Neural cell (in vitro differentiated cells): ENCODE measurements at regions not wholly inside any gene's neighbourhood (a gene's known extent, or its start where the extent isn't known, plus 50 kb on each side); places are given as distances from the start of the nearest gene placed in this dataset.

ENCODE experiments used
- H2AFZ ChIP-seq: fragments of 200-600, 300-800 bp; sonication (generic), shearing (Covaris generic); 2 replicates; pipeline ENCODE4 v1.6.0; 2014; ENCODE audit warnings: low read depth, mild to moderate bottlenecking, antibody characterized with exemption, low read length, moderate library complexity
- H3F3A ChIP-seq: fragments of 200-600 bp; shearing (Covaris generic); 2 replicates; pipeline ENCODE4 v1.6.1; 2016; ENCODE audit warnings: mild to moderate bottlenecking, moderate library complexity, mixed read lengths, antibody characterized with exemption, low read length; ENCODE audit not compliant: insufficient read depth, poor library complexity, severe bottlenecking
- H3K27ac ChIP-seq: fragments of 200-600, 300-800 bp; sonication (generic), shearing (Covaris generic); 2 replicates; pipeline ENCODE4 v1.5.1; 2014; ENCODE audit warnings: mild to moderate bottlenecking, low read length, moderate library complexity
- H3K27me3 ChIP-seq: fragments of 300-800, 200-600 bp; sonication (generic), shearing (Covaris generic); 2 replicates; pipeline ENCODE4 v1.6.0; 2014; ENCODE audit warnings: mild to moderate bottlenecking, low read depth, low read length, moderate library complexity; ENCODE audit not compliant: insufficient read depth
- H3K36me3 ChIP-seq: fragments of 300-800, 200-600 bp; sonication (generic), shearing (Covaris generic); 2 replicates; pipeline ENCODE4 v1.5.1; 2014; ENCODE audit warnings: mild to moderate bottlenecking, antibody characterized with exemption, low read length, moderate library complexity; ENCODE audit not compliant: insufficient read depth
- H3K4me2 ChIP-seq: fragments of 300-800, 200-600 bp; sonication (generic), shearing (Covaris generic); 2 replicates; pipeline ENCODE4 v1.6.0; 2014; ENCODE audit warnings: mild to moderate bottlenecking, low read length
- H3K4me3 ChIP-seq: fragments of 300-800, 200-600 bp; sonication (generic), shearing (Covaris generic); 2 replicates; pipeline ENCODE4 v1.5.1; 2014; ENCODE audit warnings: mild to moderate bottlenecking, low read length, moderate library complexity
- H3K79me2 ChIP-seq: fragments of 200-600 bp; shearing (Covaris generic); replicated peaks from 2 replicates; pipeline ENCODE4 v1.6.0; 2014; ENCODE audit warnings: mild to moderate bottlenecking, low read length, moderate library complexity; ENCODE audit not compliant: insufficient read depth
- H3K9ac ChIP-seq: fragments of 300-800, 200-600 bp; sonication (generic), shearing (Covaris generic); 2 replicates; pipeline ENCODE4 v1.6.1; 2016; ENCODE audit warnings: mild to moderate bottlenecking, low read length, mixed read lengths
- H3K9me2 ChIP-seq: fragments of 200-600 bp; shearing (Covaris generic); 2 replicates; pipeline ENCODE4 v1.6.1; 2016; ENCODE audit warnings: mild to moderate bottlenecking, low read length, mixed read lengths; ENCODE audit not compliant: insufficient read depth
- H3K9me3 ChIP-seq: fragments of 200-600, 300-800 bp; sonication (generic), shearing (Covaris generic); 2 replicates; pipeline ENCODE4 v1.6.1; 2016; ENCODE audit warnings: mild to moderate bottlenecking, mixed run types, low read length, moderate library complexity, mixed read lengths
- H4K20me1 ChIP-seq: fragments of 200-600 bp; shearing (Covaris generic); 2 replicates; pipeline ENCODE4 v1.6.1; 2016; ENCODE audit warnings: mild to moderate bottlenecking, mixed run types; ENCODE audit not compliant: insufficient read depth
- EP300 ChIP-seq: fragments of 450-650 bp; conservative IDR thresholded peaks from 2 replicates; pipeline ENCODE4 v1.6.1; 2014; ENCODE audit warnings: antibody characterized with exemption, mild to moderate bottlenecking, moderate library complexity; ENCODE audit not compliant: poor library complexity, severe bottlenecking
- EZH2 ChIP-seq: fragments of 200-600, 300-800 bp; shearing (Covaris generic), sonication (generic); IDR thresholded peaks from 2 replicates; pipeline ENCODE4 v1.6.1; 2014; ENCODE audit warnings: antibody characterized with exemption, low read length, borderline replicate concordance, mild to moderate bottlenecking; ENCODE audit not compliant: insufficient read depth, poor library complexity, severe bottlenecking
- MXI1 ChIP-seq: fragments of 450-650 bp; conservative IDR thresholded peaks from 2 replicates; pipeline ENCODE4 v1.6.1; 2014; ENCODE audit warnings: antibody characterized with exemption, mild to moderate bottlenecking; ENCODE audit not compliant: poor library complexity, severe bottlenecking
- POLR2AphosphoS5 ChIP-seq: IDR thresholded peaks from 2 replicates; pipeline ENCODE4 v1.6.1; 2012
- RAD21 ChIP-seq: fragments of 450-650 bp; conservative IDR thresholded peaks from 2 replicates; pipeline ENCODE4 v1.6.1; 2014; ENCODE audit warnings: antibody characterized with exemption, mild to moderate bottlenecking, moderate library complexity
- SMC3 ChIP-seq: fragments of 450-650 bp; conservative IDR thresholded peaks from 2 replicates; pipeline ENCODE4 v1.6.1; 2014; ENCODE audit warnings: antibody characterized with exemption, mild to moderate bottlenecking, moderate library complexity; ENCODE audit not compliant: poor library complexity
- TAF1 ChIP-seq: IDR thresholded peaks from 2 replicates; pipeline ENCODE4 v1.6.1; 2012; ENCODE audit warnings: low read depth
- TF ChIP-seq, protein P1 (sequence below): fragments of 450-650 bp; IDR thresholded peaks from 2 replicates; pipeline ENCODE4 v1.5.1; 2014; ENCODE audit warnings: antibody characterized with exemption, mild to moderate bottlenecking, moderate library complexity; ENCODE audit not compliant: poor library complexity, severe bottlenecking
- TF ChIP-seq, protein P2 (sequence below): IDR thresholded peaks from 2 replicates; pipeline ENCODE4 v1.6.1; 2012; ENCODE audit warnings: borderline replicate concordance

DNA sequence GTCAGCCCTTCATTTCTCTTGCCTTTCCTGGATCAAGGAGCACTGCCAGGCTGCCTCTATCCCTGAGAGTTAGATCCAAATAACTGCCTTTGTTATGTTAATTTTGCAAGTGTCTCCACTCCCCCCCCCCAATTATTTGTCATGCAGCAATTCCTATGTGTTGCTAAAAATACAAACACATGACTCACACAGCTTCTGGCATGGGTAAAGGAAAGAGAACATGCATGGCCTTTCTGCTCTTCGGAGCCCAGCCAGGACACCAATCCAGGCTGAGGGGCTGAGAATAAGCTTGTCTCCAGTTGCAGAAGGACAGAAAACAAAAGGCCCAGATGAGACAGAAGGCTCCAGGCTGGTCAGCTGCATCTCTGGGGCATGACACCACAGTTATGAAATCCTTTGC, 148.0 kb upstream of the TNRC6C start:
- Histone ChIP-seq H3K9me2 (no peaks in the 10 kb centered on the region), H3F3A (no peaks in the 10 kb centered on the region), H3K9ac (no peak overlapping the region), H3K4me2 (no peak overlapping the region), H3K27ac (no peak overlapping the region), H3K79me2 (no peaks in the 10 kb centered on the region), H3K4me3 (no peak overlapping the region), H3K36me3 (no peaks in the 10 kb centered on the region), H2AFZ (no peak overlapping the region), H3K9me3 (no peaks in the 10 kb centered on the region), H4K20me1 (no peaks in the 10 kb centered on the region), H3K27me3 (no peaks in the 10 kb centered on the region)
- TF ChIP-seq MXI1 = no peak
- no peak for TF ChIP-seq EZH2
- TF ChIP-seq, protein P1, sequence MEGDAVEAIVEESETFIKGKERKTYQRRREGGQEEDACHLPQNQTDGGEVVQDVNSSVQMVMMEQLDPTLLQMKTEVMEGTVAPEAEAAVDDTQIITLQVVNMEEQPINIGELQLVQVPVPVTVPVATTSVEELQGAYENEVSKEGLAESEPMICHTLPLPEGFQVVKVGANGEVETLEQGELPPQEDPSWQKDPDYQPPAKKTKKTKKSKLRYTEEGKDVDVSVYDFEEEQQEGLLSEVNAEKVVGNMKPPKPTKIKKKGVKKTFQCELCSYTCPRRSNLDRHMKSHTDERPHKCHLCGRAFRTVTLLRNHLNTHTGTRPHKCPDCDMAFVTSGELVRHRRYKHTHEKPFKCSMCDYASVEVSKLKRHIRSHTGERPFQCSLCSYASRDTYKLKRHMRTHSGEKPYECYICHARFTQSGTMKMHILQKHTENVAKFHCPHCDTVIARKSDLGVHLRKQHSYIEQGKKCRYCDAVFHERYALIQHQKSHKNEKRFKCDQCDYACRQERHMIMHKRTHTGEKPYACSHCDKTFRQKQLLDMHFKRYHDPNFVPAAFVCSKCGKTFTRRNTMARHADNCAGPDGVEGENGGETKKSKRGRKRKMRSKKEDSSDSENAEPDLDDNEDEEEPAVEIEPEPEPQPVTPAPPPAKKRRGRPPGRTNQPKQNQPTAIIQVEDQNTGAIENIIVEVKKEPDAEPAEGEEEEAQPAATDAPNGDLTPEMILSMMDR = no peak
- TF ChIP-seq TAF1 = no peak
- no peak for TF ChIP-seq EP300
- no peak for TF ChIP-seq RAD21
- no peak for TF ChIP-seq POLR2AphosphoS5
- TF ChIP-seq SMC3 = no peak
- TF ChIP-seq, protein P2, sequence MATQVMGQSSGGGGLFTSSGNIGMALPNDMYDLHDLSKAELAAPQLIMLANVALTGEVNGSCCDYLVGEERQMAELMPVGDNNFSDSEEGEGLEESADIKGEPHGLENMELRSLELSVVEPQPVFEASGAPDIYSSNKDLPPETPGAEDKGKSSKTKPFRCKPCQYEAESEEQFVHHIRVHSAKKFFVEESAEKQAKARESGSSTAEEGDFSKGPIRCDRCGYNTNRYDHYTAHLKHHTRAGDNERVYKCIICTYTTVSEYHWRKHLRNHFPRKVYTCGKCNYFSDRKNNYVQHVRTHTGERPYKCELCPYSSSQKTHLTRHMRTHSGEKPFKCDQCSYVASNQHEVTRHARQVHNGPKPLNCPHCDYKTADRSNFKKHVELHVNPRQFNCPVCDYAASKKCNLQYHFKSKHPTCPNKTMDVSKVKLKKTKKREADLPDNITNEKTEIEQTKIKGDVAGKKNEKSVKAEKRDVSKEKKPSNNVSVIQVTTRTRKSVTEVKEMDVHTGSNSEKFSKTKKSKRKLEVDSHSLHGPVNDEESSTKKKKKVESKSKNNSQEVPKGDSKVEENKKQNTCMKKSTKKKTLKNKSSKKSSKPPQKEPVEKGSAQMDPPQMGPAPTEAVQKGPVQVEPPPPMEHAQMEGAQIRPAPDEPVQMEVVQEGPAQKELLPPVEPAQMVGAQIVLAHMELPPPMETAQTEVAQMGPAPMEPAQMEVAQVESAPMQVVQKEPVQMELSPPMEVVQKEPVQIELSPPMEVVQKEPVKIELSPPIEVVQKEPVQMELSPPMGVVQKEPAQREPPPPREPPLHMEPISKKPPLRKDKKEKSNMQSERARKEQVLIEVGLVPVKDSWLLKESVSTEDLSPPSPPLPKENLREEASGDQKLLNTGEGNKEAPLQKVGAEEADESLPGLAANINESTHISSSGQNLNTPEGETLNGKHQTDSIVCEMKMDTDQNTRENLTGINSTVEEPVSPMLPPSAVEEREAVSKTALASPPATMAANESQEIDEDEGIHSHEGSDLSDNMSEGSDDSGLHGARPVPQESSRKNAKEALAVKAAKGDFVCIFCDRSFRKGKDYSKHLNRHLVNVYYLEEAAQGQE = no peak

DNA sequence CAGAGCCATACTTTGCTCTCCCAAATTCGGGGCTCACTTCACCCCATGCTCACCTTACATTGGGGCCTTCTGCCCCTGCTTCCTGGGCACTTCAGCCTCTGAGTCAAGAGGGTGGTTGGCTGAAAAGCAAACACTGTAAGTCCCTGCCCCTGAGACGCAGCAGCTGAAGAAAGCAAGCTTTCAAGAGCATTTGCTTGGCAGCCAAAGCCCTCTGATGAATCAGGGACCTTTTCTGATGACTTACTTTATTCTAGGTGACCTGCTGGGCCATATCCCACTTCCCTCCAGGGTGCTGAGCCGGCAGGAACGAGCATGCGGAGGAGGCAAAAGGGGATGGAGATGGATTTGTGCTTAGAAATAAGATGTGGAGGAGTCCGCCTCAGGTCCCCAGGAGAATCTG, 147.0 kb upstream of the TNRC6C start:
- H3K9me2 ChIP-seq = no peaks in the 10 kb centered on the region
- no peaks in the 10 kb centered on the region for H3K36me3 ChIP-seq
- no peak overlapping the region for H3K9ac ChIP-seq
- no peaks in the 10 kb centered on the region for H3K27me3 ChIP-seq
- H3K4me2 ChIP-seq = no peak overlapping the region
- H3F3A ChIP-seq = no peaks in the 10 kb centered on the region
- no peak overlapping the region for H2AFZ ChIP-seq
- TF ChIP-seq RAD21 (no peak), POLR2AphosphoS5 (no peak), EP300 (no peak), TAF1 (no peak)
- TF ChIP-seq, protein P1 = no peak
- TF ChIP-seq, protein P2 = no peak
- H4K20me1 ChIP-seq = no peaks in the 10 kb centered on the region
- no peak overlapping the region for H3K27ac ChIP-seq
- no peaks in the 10 kb centered on the region for H3K9me3 ChIP-seq
- no peaks in the 10 kb centered on the region for H3K79me2 ChIP-seq
- no peak overlapping the region for H3K4me3 ChIP-seq
